Heart left ventricle (tissue), 13 donors: ENCODE measurements at regions not wholly inside any gene's neighbourhood (a gene's known extent, or its start where the extent isn't known, plus 50 kb on each side); places are given as distances from the start of the nearest gene placed in this dataset.

Source experiments
- POLR2A ChIP-seq, 2 donors: fragments of 450-650 bp; IDR thresholded peaks; one replicate each; pipeline ENCODE4 v1.6.1; 2017; ENCODE audit warnings: antibody characterized with exemption in 2 of 2, mild to moderate bottlenecking in 2 of 2, moderate library complexity in 2 of 2
- TF ChIP-seq, protein P1 (sequence below), 12 donors: fragments of 200-600 bp; sonication (generic) in 4 of 12; IDR thresholded peaks; one replicate each; pipeline versions ENCODE4 v1.5.0 to v1.8.0; 2018 to 2022; ENCODE audit warnings: antibody characterized with exemption in 12 of 12, mild to moderate bottlenecking in 5 of 12
- donor health status: ischemic (EF 13 %, LVEDD 7.1; RV severe dilation, severe dysfunction).
- donor health status: DM: no; HTN: yes; CAD: no.
- donor health status: DM: no; HTN: no; CAD: no.
- donor health status: ischemic (EF 25% LVEDD 6.9; RV normal size, moderate dysfunction).
- donor health status: ischemic (EF 25% LVEDD 5.7; RV mildly dilated, moderate dysfunction).
- donor health status: ischemic (EF 35%, LVEDD 5.7; RV mildly dilated, moderate dysfunction).
- donor health status: nonischemic (EF 11% LVEDD 7.7; RV severe dilation, severe dysfunction).
- donor health status: DM: yes; HTN: yes; CAD: no.
- donor health status: PGD.
- donor health status: ischemic (EF 29% LVEDD 5.4; RV normal size, mild dysfunction).
- donor health status: nonischemic (EF 23%, LVEDD 6.1; RV moderate dilation, normal function).

DNA sequence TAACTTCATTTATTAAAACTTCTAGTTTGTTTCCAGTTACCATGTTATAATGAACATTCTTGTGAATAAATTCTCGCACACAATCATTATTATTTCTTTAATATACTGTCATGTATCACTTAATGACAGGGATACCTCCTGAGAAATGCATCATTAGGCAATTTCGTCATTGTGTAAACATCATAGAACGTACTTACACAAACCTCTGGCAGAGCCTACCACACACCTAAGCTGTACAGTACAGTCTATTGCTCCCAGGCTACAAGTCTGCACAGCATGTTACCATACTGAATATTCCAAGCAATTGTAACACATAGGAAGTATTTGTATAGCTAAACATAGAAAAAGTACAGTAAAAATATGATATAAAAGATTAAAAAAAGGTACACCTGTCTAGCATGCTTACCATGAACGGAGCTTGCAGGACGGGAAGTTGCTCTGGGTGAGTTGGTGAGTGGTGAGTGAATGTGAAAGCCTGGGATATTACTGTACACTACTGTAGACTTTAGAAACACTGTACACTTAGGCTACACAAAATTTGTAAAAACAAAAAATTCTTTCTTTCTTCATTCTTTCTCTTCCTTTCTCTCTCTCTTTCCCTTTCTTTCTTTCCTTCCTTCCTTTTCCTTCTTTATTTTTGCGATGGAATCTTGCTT, 268.2 kb upstream of the SOX4 start:
- TF ChIP-seq, protein P1, sequence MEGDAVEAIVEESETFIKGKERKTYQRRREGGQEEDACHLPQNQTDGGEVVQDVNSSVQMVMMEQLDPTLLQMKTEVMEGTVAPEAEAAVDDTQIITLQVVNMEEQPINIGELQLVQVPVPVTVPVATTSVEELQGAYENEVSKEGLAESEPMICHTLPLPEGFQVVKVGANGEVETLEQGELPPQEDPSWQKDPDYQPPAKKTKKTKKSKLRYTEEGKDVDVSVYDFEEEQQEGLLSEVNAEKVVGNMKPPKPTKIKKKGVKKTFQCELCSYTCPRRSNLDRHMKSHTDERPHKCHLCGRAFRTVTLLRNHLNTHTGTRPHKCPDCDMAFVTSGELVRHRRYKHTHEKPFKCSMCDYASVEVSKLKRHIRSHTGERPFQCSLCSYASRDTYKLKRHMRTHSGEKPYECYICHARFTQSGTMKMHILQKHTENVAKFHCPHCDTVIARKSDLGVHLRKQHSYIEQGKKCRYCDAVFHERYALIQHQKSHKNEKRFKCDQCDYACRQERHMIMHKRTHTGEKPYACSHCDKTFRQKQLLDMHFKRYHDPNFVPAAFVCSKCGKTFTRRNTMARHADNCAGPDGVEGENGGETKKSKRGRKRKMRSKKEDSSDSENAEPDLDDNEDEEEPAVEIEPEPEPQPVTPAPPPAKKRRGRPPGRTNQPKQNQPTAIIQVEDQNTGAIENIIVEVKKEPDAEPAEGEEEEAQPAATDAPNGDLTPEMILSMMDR (IDR thresholded peaks at IDR 0.05) = no peak
- no peak for TF ChIP-seq POLR2A (IDR thresholded peaks at IDR 0.05)
